Mucosa of rectum (tissue), 2 donors: ENCODE measurements at regions not wholly inside any gene's neighbourhood (a gene's known extent, or its start where the extent isn't known, plus 50 kb on each side); places are given as distances from the start of the nearest gene placed in this dataset.

Experiments
- H3K27ac ChIP-seq, 2 donors: one replicate each; pipeline ENCODE4 v1.7.0; 2013; ENCODE audit warnings: inconsistent platforms in 2 of 2, low read depth in 2 of 2, low read length in 2 of 2
- H3K27me3 ChIP-seq, 2 donors: one replicate each; pipeline ENCODE4 v1.7.0; 2013; ENCODE audit warnings: low read length in 2 of 2; ENCODE audit not compliant: control insufficient read depth in 2 of 2, insufficient read depth in 2 of 2
- H3K36me3 ChIP-seq, 2 donors: one replicate each; pipeline ENCODE4 v1.7.0; 2013; ENCODE audit warnings: low read length in 2 of 2; ENCODE audit not compliant: control insufficient read depth in 2 of 2, insufficient read depth in 2 of 2
- H3K4me1 ChIP-seq, 2 donors: one replicate each; pipeline ENCODE4 v1.7.0; 2013; ENCODE audit warnings: low read length in 2 of 2, mild to moderate bottlenecking in 1 of 2; ENCODE audit not compliant: control insufficient read depth in 2 of 2, insufficient read depth in 2 of 2
- H3K4me3 ChIP-seq, 2 donors: one replicate each; pipeline ENCODE4 v1.7.0; 2013; ENCODE audit warnings: low read length in 2 of 2
- H3K9ac ChIP-seq, 2 donors: one replicate each; pipeline ENCODE4 v1.7.0; 2013; ENCODE audit warnings: low read length in 2 of 2, low read depth in 1 of 2, mild to moderate bottlenecking in 1 of 2
- H3K9me3 ChIP-seq, 2 donors: one replicate each; pipeline ENCODE4 v1.7.0; 2013; ENCODE audit warnings: low read length in 2 of 2; ENCODE audit not compliant: control insufficient read depth in 2 of 2
- donor health status: healthy.
- donor health status: Normal muscosa, but diverticular disease.

- Histone ChIP-seq H3K4me3 (no peak overlapping the region), H3K9me3 (no peaks in the 10 kb centered on the region), H3K9ac (no peak overlapping the region), H3K27ac (no peak overlapping the region), H3K4me1 (no peaks in the 10 kb centered on the region), H3K36me3 (no peaks in the 10 kb centered on the region), H3K27me3 (no peaks in the 10 kb centered on the region)
Observed at GRCh38 chr13:73960474-73960873, 173.7 kb downstream of the KLF12 start.

GRCh38 chr13:73958657-73959397 is 175.4 kb downstream of the KLF12 start:
- Histone ChIP-seq H3K4me1 (no peaks in the 10 kb centered on the region), H3K27ac (no peak overlapping the region), H3K27me3 (no peaks in the 10 kb centered on the region), H3K9ac (no peak overlapping the region), H3K4me3 (no peak overlapping the region), H3K36me3 (no peaks in the 10 kb centered on the region), H3K9me3 (no peaks in the 10 kb centered on the region)

- H3K9ac ChIP-seq: no peak overlapping the region
- no peaks in the 10 kb centered on the region for H3K36me3 ChIP-seq
- H3K9me3 ChIP-seq: no peaks in the 10 kb centered on the region
Observed at GRCh38 chr13:73957889-73958288, 176.3 kb downstream of the KLF12 start.

GRCh38 chr13:73956795-73957408 is 177.3 kb downstream of the KLF12 start:
- H3K4me1 ChIP-seq: no peaks in the 10 kb centered on the region
- no peak overlapping the region for H3K4me3 ChIP-seq
- H3K27ac ChIP-seq: no peak overlapping the region
- H3K27me3 ChIP-seq: no peaks in the 10 kb centered on the region
- no peaks in the 10 kb centered on the region for H3K36me3 ChIP-seq
- no peaks in the 10 kb centered on the region for H3K9me3 ChIP-seq
- no peak overlapping the region for H3K9ac ChIP-seq

More at GRCh38 chr13:73957889-73958288, 176.3 kb downstream of the KLF12 start:
- no peak overlapping the region for H3K4me3 ChIP-seq
- no peaks in the 10 kb centered on the region for H3K27me3 ChIP-seq
- no peaks in the 10 kb centered on the region for H3K4me1 ChIP-seq
- H3K27ac ChIP-seq: no peak overlapping the region

GRCh38 chr13:73955977-73956500 is 178.2 kb downstream of the KLF12 start:
- no peak overlapping the region for H3K9ac ChIP-seq
- H3K36me3 ChIP-seq: no peaks in the 10 kb centered on the region
- no peak overlapping the region for H3K27ac ChIP-seq
- H3K9me3 ChIP-seq: no peaks in the 10 kb centered on the region
- H3K4me1 ChIP-seq: no peaks in the 10 kb centered on the region
- no peaks in the 10 kb centered on the region for H3K27me3 ChIP-seq
- H3K4me3 ChIP-seq: no peak overlapping the region

- no peaks in the 10 kb centered on the region for H3K4me1 ChIP-seq
Observed at GRCh38 chr13:73954808-73955207, 179.4 kb downstream of the KLF12 start.

GRCh38 chr13:73952648-73953047 is 181.6 kb downstream of the KLF12 start:
- Histone ChIP-seq H3K27ac (no peak overlapping the region), H3K4me3 (no peak overlapping the region), H3K36me3 (no peaks in the 10 kb centered on the region), H3K4me1 (no peaks in the 10 kb centered on the region), H3K27me3 (no peaks in the 10 kb centered on the region), H3K9me3 (no peaks in the 10 kb centered on the region), H3K9ac (no peak overlapping the region)

More at GRCh38 chr13:73954808-73955207, 179.4 kb downstream of the KLF12 start:
- no peaks in the 10 kb centered on the region for H3K36me3 ChIP-seq
- no peaks in the 10 kb centered on the region for H3K27me3 ChIP-seq
- H3K9me3 ChIP-seq: no peaks in the 10 kb centered on the region
- no peak overlapping the region for H3K27ac ChIP-seq
- no peak overlapping the region for H3K4me3 ChIP-seq
- H3K9ac ChIP-seq: no peak overlapping the region

- Histone ChIP-seq H3K9me3 (no peaks in the 10 kb centered on the region), H3K4me3 (no peak overlapping the region), H3K27ac (no peak overlapping the region), H3K27me3 (no peaks in the 10 kb centered on the region), H3K9ac (no peak overlapping the region), H3K36me3 (no peaks in the 10 kb centered on the region), H3K4me1 (no peaks in the 10 kb centered on the region)
Observed at GRCh38 chr13:73948848-73949529, 185.2 kb downstream of the KLF12 start.

- Histone ChIP-seq H3K27me3 (no peaks in the 10 kb centered on the region), H3K4me3 (no peak overlapping the region), H3K9me3 (no peaks in the 10 kb centered on the region), H3K36me3 (no peaks in the 10 kb centered on the region), H3K9ac (no peak overlapping the region), H3K4me1 (no peaks in the 10 kb centered on the region), H3K27ac (no peak overlapping the region)
Observed at GRCh38 chr13:73945871-73946270, 188.3 kb downstream of the KLF12 start.

- Histone ChIP-seq H3K36me3 (no peaks in the 10 kb centered on the region), H3K9me3 (no peaks in the 10 kb centered on the region), H3K27ac (no peak overlapping the region), H3K4me1 (no peaks in the 10 kb centered on the region), H3K9ac (no peak overlapping the region), H3K4me3 (no peak overlapping the region), H3K27me3 (no peaks in the 10 kb centered on the region)
Observed at GRCh38 chr13:73945382-73945781, 188.8 kb downstream of the KLF12 start.
